Neural cell (in vitro differentiated cells): ENCODE measurements at regions not wholly inside any gene's neighbourhood (a gene's known extent, or its start where the extent isn't known, plus 50 kb on each side); places are given as distances from the start of the nearest gene placed in this dataset.

ENCODE experiments used
- H2AFZ ChIP-seq: fragments of 200-600, 300-800 bp; sonication (generic), shearing (Covaris generic); 2 replicates; pipeline ENCODE4 v1.6.0; 2014; ENCODE audit warnings: low read depth, mild to moderate bottlenecking, antibody characterized with exemption, low read length, moderate library complexity
- H3F3A ChIP-seq: fragments of 200-600 bp; shearing (Covaris generic); 2 replicates; pipeline ENCODE4 v1.6.1; 2016; ENCODE audit warnings: mild to moderate bottlenecking, moderate library complexity, mixed read lengths, antibody characterized with exemption, low read length; ENCODE audit not compliant: insufficient read depth, poor library complexity, severe bottlenecking
- H3K27ac ChIP-seq: fragments of 200-600, 300-800 bp; sonication (generic), shearing (Covaris generic); 2 replicates; pipeline ENCODE4 v1.5.1; 2014; ENCODE audit warnings: mild to moderate bottlenecking, low read length, moderate library complexity
- H3K27me3 ChIP-seq: fragments of 300-800, 200-600 bp; sonication (generic), shearing (Covaris generic); 2 replicates; pipeline ENCODE4 v1.6.0; 2014; ENCODE audit warnings: mild to moderate bottlenecking, low read depth, low read length, moderate library complexity; ENCODE audit not compliant: insufficient read depth
- H3K36me3 ChIP-seq: fragments of 300-800, 200-600 bp; sonication (generic), shearing (Covaris generic); 2 replicates; pipeline ENCODE4 v1.5.1; 2014; ENCODE audit warnings: mild to moderate bottlenecking, antibody characterized with exemption, low read length, moderate library complexity; ENCODE audit not compliant: insufficient read depth
- H3K4me2 ChIP-seq: fragments of 300-800, 200-600 bp; sonication (generic), shearing (Covaris generic); 2 replicates; pipeline ENCODE4 v1.6.0; 2014; ENCODE audit warnings: mild to moderate bottlenecking, low read length
- H3K4me3 ChIP-seq: fragments of 300-800, 200-600 bp; sonication (generic), shearing (Covaris generic); 2 replicates; pipeline ENCODE4 v1.5.1; 2014; ENCODE audit warnings: mild to moderate bottlenecking, low read length, moderate library complexity
- H3K79me2 ChIP-seq: fragments of 200-600 bp; shearing (Covaris generic); replicated peaks from 2 replicates; pipeline ENCODE4 v1.6.0; 2014; ENCODE audit warnings: mild to moderate bottlenecking, low read length, moderate library complexity; ENCODE audit not compliant: insufficient read depth
- H3K9ac ChIP-seq: fragments of 300-800, 200-600 bp; sonication (generic), shearing (Covaris generic); 2 replicates; pipeline ENCODE4 v1.6.1; 2016; ENCODE audit warnings: mild to moderate bottlenecking, low read length, mixed read lengths
- H3K9me2 ChIP-seq: fragments of 200-600 bp; shearing (Covaris generic); 2 replicates; pipeline ENCODE4 v1.6.1; 2016; ENCODE audit warnings: mild to moderate bottlenecking, low read length, mixed read lengths; ENCODE audit not compliant: insufficient read depth
- H3K9me3 ChIP-seq: fragments of 200-600, 300-800 bp; sonication (generic), shearing (Covaris generic); 2 replicates; pipeline ENCODE4 v1.6.1; 2016; ENCODE audit warnings: mild to moderate bottlenecking, mixed run types, low read length, moderate library complexity, mixed read lengths
- H4K20me1 ChIP-seq: fragments of 200-600 bp; shearing (Covaris generic); 2 replicates; pipeline ENCODE4 v1.6.1; 2016; ENCODE audit warnings: mild to moderate bottlenecking, mixed run types; ENCODE audit not compliant: insufficient read depth
- CTCF ChIP-seq: fragments of 450-650 bp; IDR thresholded peaks from 2 replicates; pipeline ENCODE4 v1.5.1; 2014; ENCODE audit warnings: antibody characterized with exemption, mild to moderate bottlenecking, moderate library complexity; ENCODE audit not compliant: poor library complexity, severe bottlenecking
- EP300 ChIP-seq: fragments of 450-650 bp; conservative IDR thresholded peaks from 2 replicates; pipeline ENCODE4 v1.6.1; 2014; ENCODE audit warnings: antibody characterized with exemption, mild to moderate bottlenecking, moderate library complexity; ENCODE audit not compliant: poor library complexity, severe bottlenecking
- EZH2 ChIP-seq: fragments of 200-600, 300-800 bp; shearing (Covaris generic), sonication (generic); IDR thresholded peaks from 2 replicates; pipeline ENCODE4 v1.6.1; 2014; ENCODE audit warnings: antibody characterized with exemption, low read length, borderline replicate concordance, mild to moderate bottlenecking; ENCODE audit not compliant: insufficient read depth, poor library complexity, severe bottlenecking
- MXI1 ChIP-seq: fragments of 450-650 bp; conservative IDR thresholded peaks from 2 replicates; pipeline ENCODE4 v1.6.1; 2014; ENCODE audit warnings: antibody characterized with exemption, mild to moderate bottlenecking; ENCODE audit not compliant: poor library complexity, severe bottlenecking
- POLR2AphosphoS5 ChIP-seq: IDR thresholded peaks from 2 replicates; pipeline ENCODE4 v1.6.1; 2012
- RAD21 ChIP-seq: fragments of 450-650 bp; conservative IDR thresholded peaks from 2 replicates; pipeline ENCODE4 v1.6.1; 2014; ENCODE audit warnings: antibody characterized with exemption, mild to moderate bottlenecking, moderate library complexity
- SMC3 ChIP-seq: fragments of 450-650 bp; conservative IDR thresholded peaks from 2 replicates; pipeline ENCODE4 v1.6.1; 2014; ENCODE audit warnings: antibody characterized with exemption, mild to moderate bottlenecking, moderate library complexity; ENCODE audit not compliant: poor library complexity
- TAF1 ChIP-seq: IDR thresholded peaks from 2 replicates; pipeline ENCODE4 v1.6.1; 2012; ENCODE audit warnings: low read depth
- TF ChIP-seq, protein P1 (sequence below): IDR thresholded peaks from 2 replicates; pipeline ENCODE4 v1.6.1; 2012; ENCODE audit warnings: borderline replicate concordance

GRCh38 chr3:124629497-124629896 lies 100.8 kb upstream of the UMPS start:
- no peaks in the 10 kb centered on the region for H3K9me3 ChIP-seq
- H3K36me3 ChIP-seq: peaks cover 6% of the 10 kb centered on the region
- H3K4me2 ChIP-seq: no peak overlapping the region
- no peaks in the 10 kb centered on the region for H4K20me1 ChIP-seq
- no peaks in the 10 kb centered on the region for H3K27me3 ChIP-seq
- no peak overlapping the region for H3K27ac ChIP-seq
- no peak overlapping the region for H3K9ac ChIP-seq
- H2AFZ ChIP-seq: no peak overlapping the region
- no peaks in the 10 kb centered on the region for H3K9me2 ChIP-seq
- no peak overlapping the region for H3K4me3 ChIP-seq
- H3F3A ChIP-seq: no peaks in the 10 kb centered on the region
- no peaks in the 10 kb centered on the region for H3K79me2 ChIP-seq
- TF ChIP-seq EZH2: no peak
- no peak for TF ChIP-seq EP300
- TF ChIP-seq CTCF: no peak
- no peak for TF ChIP-seq RAD21
- TF ChIP-seq, protein P1, sequence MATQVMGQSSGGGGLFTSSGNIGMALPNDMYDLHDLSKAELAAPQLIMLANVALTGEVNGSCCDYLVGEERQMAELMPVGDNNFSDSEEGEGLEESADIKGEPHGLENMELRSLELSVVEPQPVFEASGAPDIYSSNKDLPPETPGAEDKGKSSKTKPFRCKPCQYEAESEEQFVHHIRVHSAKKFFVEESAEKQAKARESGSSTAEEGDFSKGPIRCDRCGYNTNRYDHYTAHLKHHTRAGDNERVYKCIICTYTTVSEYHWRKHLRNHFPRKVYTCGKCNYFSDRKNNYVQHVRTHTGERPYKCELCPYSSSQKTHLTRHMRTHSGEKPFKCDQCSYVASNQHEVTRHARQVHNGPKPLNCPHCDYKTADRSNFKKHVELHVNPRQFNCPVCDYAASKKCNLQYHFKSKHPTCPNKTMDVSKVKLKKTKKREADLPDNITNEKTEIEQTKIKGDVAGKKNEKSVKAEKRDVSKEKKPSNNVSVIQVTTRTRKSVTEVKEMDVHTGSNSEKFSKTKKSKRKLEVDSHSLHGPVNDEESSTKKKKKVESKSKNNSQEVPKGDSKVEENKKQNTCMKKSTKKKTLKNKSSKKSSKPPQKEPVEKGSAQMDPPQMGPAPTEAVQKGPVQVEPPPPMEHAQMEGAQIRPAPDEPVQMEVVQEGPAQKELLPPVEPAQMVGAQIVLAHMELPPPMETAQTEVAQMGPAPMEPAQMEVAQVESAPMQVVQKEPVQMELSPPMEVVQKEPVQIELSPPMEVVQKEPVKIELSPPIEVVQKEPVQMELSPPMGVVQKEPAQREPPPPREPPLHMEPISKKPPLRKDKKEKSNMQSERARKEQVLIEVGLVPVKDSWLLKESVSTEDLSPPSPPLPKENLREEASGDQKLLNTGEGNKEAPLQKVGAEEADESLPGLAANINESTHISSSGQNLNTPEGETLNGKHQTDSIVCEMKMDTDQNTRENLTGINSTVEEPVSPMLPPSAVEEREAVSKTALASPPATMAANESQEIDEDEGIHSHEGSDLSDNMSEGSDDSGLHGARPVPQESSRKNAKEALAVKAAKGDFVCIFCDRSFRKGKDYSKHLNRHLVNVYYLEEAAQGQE: no peak
- no peak for TF ChIP-seq POLR2AphosphoS5
- no peak for TF ChIP-seq MXI1
- TF ChIP-seq SMC3: no peak
- no peak for TF ChIP-seq TAF1

- Histone ChIP-seq H3K27me3 (no peaks in the 10 kb centered on the region), H3K27ac (no peak overlapping the region), H3K4me3 (no peak overlapping the region), H3K79me2 (no peaks in the 10 kb centered on the region), H3K4me2 (no peak overlapping the region), H3K9me2 (no peaks in the 10 kb centered on the region), H3K36me3 (peaks cover 6% of the 10 kb centered on the region), H3F3A (no peaks in the 10 kb centered on the region), H4K20me1 (no peaks in the 10 kb centered on the region), H2AFZ (no peak overlapping the region), H3K9me3 (no peaks in the 10 kb centered on the region), H3K9ac (no peak overlapping the region)
- TF ChIP-seq MXI1: no peak
- no peak for TF ChIP-seq POLR2AphosphoS5
- TF ChIP-seq EZH2: no peak
- TF ChIP-seq, protein P1: no peak
- no peak for TF ChIP-seq RAD21
- TF ChIP-seq TAF1: no peak
- TF ChIP-seq SMC3: no peak
- no peak for TF ChIP-seq CTCF
Measured at GRCh38 chr3:124630960-124631359, 99.3 kb upstream of the UMPS start.
